ENCODE measurements at regions not wholly inside any gene's neighbourhood (a gene's known extent, or its start where the extent isn't known, plus 50 kb on each side); places are given as distances from the start of the nearest gene placed in this dataset.

- TF ChIP-seq RNF2 (IDR thresholded peaks at IDR 0.05; ENCODE audit: borderline replicate concordance, low read depth, low read length, missing control alignments, poor library complexity, severe bottlenecking): no peak
- TF ChIP-seq JUND (IDR thresholded peaks at IDR 0.05; ENCODE audit: low read length): no peak
Observed at GRCh38 chr4:162865102-162865501, 301.6 kb downstream of the NAF1 start (continued).

Data from H1 (cell line).